ENCODE measurements at regions not wholly inside any gene's neighbourhood (a gene's known extent, or its start where the extent isn't known, plus 50 kb on each side); places are given as distances from the start of the nearest gene placed in this dataset.

GRCh38 chr4:31134720-31135119, 414.6 kb downstream of the PCDH7 start:
- Histone ChIP-seq H3K4me3 (no peak overlapping the region), H2AFZ (replicated peaks) (no peak overlapping the region), H3K27ac (no peak overlapping the region), H3K9ac (no peak overlapping the region), H3K27me3 (no peaks in the 10 kb centered on the region), H3K9me3 (ENCODE audit: low read depth) (no peaks in the 10 kb centered on the region), H3K79me2 (ENCODE audit: low read depth) (no peaks in the 10 kb centered on the region), H3K4me2 (no peak overlapping the region), H3K4me1 (peaks cover 7% of the 10 kb centered on the region), H3K36me3 (no peaks in the 10 kb centered on the region), H3F3A (ENCODE audit: low read depth) (no peaks in the 10 kb centered on the region), H4K20me1 (ENCODE audit: low read depth) (no peaks in the 10 kb centered on the region)
- no peak overlapping the region for H3K4me3 Mint-ChIP-seq
- H3K36me3 Mint-ChIP-seq = no peaks in the 10 kb centered on the region
- no peaks in the 10 kb centered on the region for H3K4me1 Mint-ChIP-seq
- DNase-seq (ENCODE audit: low spot score) = no peak
- H3K27me3 Mint-ChIP-seq (ENCODE audit: insufficient read depth, low read depth) = no peaks in the 10 kb centered on the region
- no peaks in the 10 kb centered on the region for H3K9me3 Mint-ChIP-seq
- H3K27ac Mint-ChIP-seq = no peak overlapping the region
- TF ChIP-seq EZH2phosphoT487 (IDR thresholded peaks at IDR 0.05) = no peak

GRCh38 chr4:31139767-31140166, 419.6 kb downstream of the PCDH7 start:
- TF ChIP-seq CTCF (IDR thresholded peaks at IDR 0.05) (no peak), EZH2phosphoT487 (IDR thresholded peaks at IDR 0.05) (no peak), EZH2 (IDR thresholded peaks at IDR 0.05) (no peak)
- H3K4me1 Mint-ChIP-seq = no peaks in the 10 kb centered on the region
- Histone ChIP-seq H3K79me2 (ENCODE audit: low read depth) (no peaks in the 10 kb centered on the region), H3K9me3 (ENCODE audit: low read depth) (no peaks in the 10 kb centered on the region), H3K9ac (no peak overlapping the region), H3F3A (ENCODE audit: low read depth) (no peaks in the 10 kb centered on the region), H3K4me1 (no peaks in the 10 kb centered on the region), H2AFZ (replicated peaks) (no peak overlapping the region), H3K4me2 (no peak overlapping the region), H3K27ac (no peak overlapping the region), H3K4me3 (no peak overlapping the region), H4K20me1 (ENCODE audit: low read depth) (no peaks in the 10 kb centered on the region), H3K36me3 (no peaks in the 10 kb centered on the region), H3K27me3 (no peaks in the 10 kb centered on the region)
- no peak overlapping the region for H3K4me3 Mint-ChIP-seq
- no peaks in the 10 kb centered on the region for H3K9me3 Mint-ChIP-seq
- H3K36me3 Mint-ChIP-seq = peaks cover 6% of the 10 kb centered on the region
- no peak for DNase-seq (ENCODE audit: low spot score)
- no peaks in the 10 kb centered on the region for H3K27me3 Mint-ChIP-seq (ENCODE audit: insufficient read depth, low read depth)
- no peak overlapping the region for H3K27ac Mint-ChIP-seq

- no peak for TF ChIP-seq EZH2phosphoT487 (IDR thresholded peaks at IDR 0.05)
- no peak for TF ChIP-seq CTCF (IDR thresholded peaks at IDR 0.05)
- TF ChIP-seq EZH2 (IDR thresholded peaks at IDR 0.05) = no peak
- H3F3A ChIP-seq (ENCODE audit: low read depth) = no peaks in the 10 kb centered on the region
- H3K4me1 ChIP-seq = no peaks in the 10 kb centered on the region
- no peak overlapping the region for H3K9ac ChIP-seq
- no peaks in the 10 kb centered on the region for H3K27me3 ChIP-seq
- DNase-seq (ENCODE audit: low spot score) = no peak
- Mint-ChIP-seq H3K36me3 (peaks cover 8% of the 10 kb centered on the region), H3K27ac (no peak overlapping the region), H3K4me3 (no peak overlapping the region), H3K27me3 (ENCODE audit: insufficient read depth, low read depth) (no peaks in the 10 kb centered on the region), H3K4me1 (no peaks in the 10 kb centered on the region), H3K9me3 (no peaks in the 10 kb centered on the region)
- no peak overlapping the region for H2AFZ ChIP-seq (replicated peaks)
- H3K4me3 ChIP-seq = no peak overlapping the region
- H3K79me2 ChIP-seq (ENCODE audit: low read depth) = no peaks in the 10 kb centered on the region
- H3K36me3 ChIP-seq = no peaks in the 10 kb centered on the region
- H3K9me3 ChIP-seq (ENCODE audit: low read depth) = no peaks in the 10 kb centered on the region
- no peak overlapping the region for H3K4me2 ChIP-seq
- no peak overlapping the region for H3K27ac ChIP-seq
- no peaks in the 10 kb centered on the region for H4K20me1 ChIP-seq (ENCODE audit: low read depth)
Measured at GRCh38 chr4:31141095-31141831, 421.1 kb downstream of the PCDH7 start.

- Histone ChIP-seq H3K27me3 (no peaks in the 10 kb centered on the region), H3K9me3 (ENCODE audit: low read depth) (no peaks in the 10 kb centered on the region), H3K79me2 (ENCODE audit: low read depth) (no peaks in the 10 kb centered on the region), H3K9ac (no peak overlapping the region), H4K20me1 (ENCODE audit: low read depth) (no peaks in the 10 kb centered on the region), H3K4me1 (peaks cover 3% of the 10 kb centered on the region), H2AFZ (replicated peaks) (no peak overlapping the region), H3K4me3 (no peak overlapping the region), H3K27ac (no peak overlapping the region), H3K4me2 (no peak overlapping the region), H3F3A (ENCODE audit: low read depth) (no peaks in the 10 kb centered on the region), H3K36me3 (no peaks in the 10 kb centered on the region)
- TF ChIP-seq CTCF (IDR thresholded peaks at IDR 0.05) (no peak), EZH2 (IDR thresholded peaks at IDR 0.05) (no peak), EZH2phosphoT487 (IDR thresholded peaks at IDR 0.05) (no peak)
- Mint-ChIP-seq H3K9me3 (no peaks in the 10 kb centered on the region), H3K27ac (no peak overlapping the region), H3K36me3 (peaks cover 8% of the 10 kb centered on the region), H3K27me3 (ENCODE audit: insufficient read depth, low read depth) (no peaks in the 10 kb centered on the region), H3K4me3 (no peak overlapping the region), H3K4me1 (no peaks in the 10 kb centered on the region)
- DNase-seq (ENCODE audit: low spot score) = no peak
Measured at GRCh38 chr4:31141832-31142142, 421.6 kb downstream of the PCDH7 start.

All from neural progenitor cell (in vitro differentiated cells).